PC-3 (cell line): ENCODE measurements at regions not wholly inside any gene's neighbourhood (a gene's known extent, or its start where the extent isn't known, plus 50 kb on each side); places are given as distances from the start of the nearest gene placed in this dataset.

Experiments
- ATAC-seq: fragments of 200-7000 bp; cut with Tn5 transposase; 2 replicates; pipeline ENCODE4 v1.9.1; 2020; ENCODE audit warnings: mild to moderate bottlenecking, moderate library complexity
- BruUV-seq: library from RNA; stranded (reverse); fragments of 400-500 nt; replicated peaks from 2 replicates; lab custom pipeline; 2021; lab: Mats Ljungman, UMichigan
- CTCF ChIA-PET: fragments of 300-600 bp; sonication (Branson Sonifier 250); formaldehyde crosslinking; loops from one replicate; lab custom pipeline; 2022; ENCODE audit warnings: antibody characterized with exemption; lab: Charles Lee
- POLR2A ChIA-PET: fragments of 300-600 bp; sonication (Branson Sonifier 250); formaldehyde crosslinking; loops from one replicate; lab custom pipeline; 2022; ENCODE audit warnings: antibody characterized with exemption; ENCODE audit not compliant: unreplicated experiment; lab: Charles Lee
- DNase-seq: peaks from one replicate; pipeline ENCODE4 v3.0.0-alpha.2; 2015
- H2AFZ ChIP-seq: fragments of 300-600 bp; sonication (generic); 2 replicates; pipeline ENCODE4 v1.6.0; 2016; ENCODE audit warnings: antibody characterized with exemption, low read length
- H3F3A ChIP-seq: fragments of 300-600 bp; sonication (generic); one replicate; pipeline ENCODE4 v1.6.0; 2017; ENCODE audit warnings: antibody characterized with exemption, low read length, control low read depth, mild to moderate bottlenecking; ENCODE audit not compliant: unreplicated experiment
- H3K27ac ChIP-seq: fragments of 300-600 bp; sonication (generic); 2 replicates; pipeline ENCODE4 v1.5.1; 2016; ENCODE audit warnings: mild to moderate bottlenecking, low read length
- H3K27me3 ChIP-seq: fragments of 300-600 bp; sonication (generic); 2 replicates; pipeline ENCODE4 v1.6.1; 2016; ENCODE audit warnings: low read length, mixed read lengths
- H3K36me3 ChIP-seq: fragments of 300-600 bp; sonication (generic); 2 replicates; pipeline ENCODE4 v1.6.1; 2016; ENCODE audit warnings: low read depth, mixed run types, low read length, mixed read lengths
- H3K4me1 ChIP-seq: fragments of 300-600 bp; sonication (generic); 2 replicates; pipeline ENCODE4 v1.5.1; 2016; ENCODE audit warnings: low read length; ENCODE audit not compliant: insufficient read depth
- H3K4me2 ChIP-seq: fragments of 300-600 bp; sonication (generic); 2 replicates; pipeline ENCODE4 v1.6.0; 2016; ENCODE audit warnings: low read length
- H3K4me3 ChIP-seq: fragments of 300-600 bp; sonication (generic); 2 replicates; pipeline ENCODE4 v1.5.1; 2016; ENCODE audit warnings: mild to moderate bottlenecking, low read length, mixed read lengths
- H3K79me2 ChIP-seq: fragments of 300-600 bp; sonication (generic); 2 replicates; pipeline ENCODE4 v1.6.1; 2017; ENCODE audit warnings: low read length, mixed read lengths
- H3K9ac ChIP-seq: fragments of 300-600 bp; sonication (generic); 2 replicates; pipeline ENCODE4 v1.6.0; 2016; ENCODE audit warnings: mild to moderate bottlenecking, low read length
- H3K9me2 ChIP-seq: fragments of 300-600 bp; sonication (generic); replicated peaks from 2 replicates; pipeline ENCODE4 v1.6.1; 2016; ENCODE audit warnings: mixed run types, low read length, mixed read lengths
- H3K9me3 ChIP-seq: fragments of 300-600 bp; sonication (generic); 2 replicates; pipeline ENCODE4 v1.6.1; 2016; ENCODE audit warnings: low read length, mixed read lengths
- H4K20me1 ChIP-seq: fragments of 300-600 bp; sonication (generic); 2 replicates; pipeline ENCODE4 v1.6.1; 2016; ENCODE audit warnings: low read length, mixed read lengths
- EZH2 ChIP-seq: fragments of 300-600 bp; sonication (generic); IDR thresholded peaks from one replicate; pipeline ENCODE4 v1.6.1; 2017; ENCODE audit warnings: antibody characterized with exemption, mild to moderate bottlenecking, low read length; ENCODE audit not compliant: unreplicated experiment
- EZH2phosphoT487 ChIP-seq: fragments of 300-600 bp; sonication (generic); IDR thresholded peaks from 2 replicates; pipeline ENCODE4 v1.6.1; 2018; ENCODE audit warnings: mild to moderate bottlenecking, antibody characterized with exemption, low read length, borderline replicate concordance
- intact Hi-C: fragments of 100-400 bp; cut with micrococcal nuclease; formaldehyde crosslinking; loops from 2 replicates; pipeline ENCODE4 v1.9.0; 2023
- TF ChIP-seq, protein P1 (sequence below): fragments of 300-600 bp; sonication (generic); conservative IDR thresholded peaks from 2 replicates; pipeline ENCODE4 v1.5.1; 2017; ENCODE audit warnings: antibody characterized with exemption, low read depth, mild to moderate bottlenecking, low read length

DNA sequence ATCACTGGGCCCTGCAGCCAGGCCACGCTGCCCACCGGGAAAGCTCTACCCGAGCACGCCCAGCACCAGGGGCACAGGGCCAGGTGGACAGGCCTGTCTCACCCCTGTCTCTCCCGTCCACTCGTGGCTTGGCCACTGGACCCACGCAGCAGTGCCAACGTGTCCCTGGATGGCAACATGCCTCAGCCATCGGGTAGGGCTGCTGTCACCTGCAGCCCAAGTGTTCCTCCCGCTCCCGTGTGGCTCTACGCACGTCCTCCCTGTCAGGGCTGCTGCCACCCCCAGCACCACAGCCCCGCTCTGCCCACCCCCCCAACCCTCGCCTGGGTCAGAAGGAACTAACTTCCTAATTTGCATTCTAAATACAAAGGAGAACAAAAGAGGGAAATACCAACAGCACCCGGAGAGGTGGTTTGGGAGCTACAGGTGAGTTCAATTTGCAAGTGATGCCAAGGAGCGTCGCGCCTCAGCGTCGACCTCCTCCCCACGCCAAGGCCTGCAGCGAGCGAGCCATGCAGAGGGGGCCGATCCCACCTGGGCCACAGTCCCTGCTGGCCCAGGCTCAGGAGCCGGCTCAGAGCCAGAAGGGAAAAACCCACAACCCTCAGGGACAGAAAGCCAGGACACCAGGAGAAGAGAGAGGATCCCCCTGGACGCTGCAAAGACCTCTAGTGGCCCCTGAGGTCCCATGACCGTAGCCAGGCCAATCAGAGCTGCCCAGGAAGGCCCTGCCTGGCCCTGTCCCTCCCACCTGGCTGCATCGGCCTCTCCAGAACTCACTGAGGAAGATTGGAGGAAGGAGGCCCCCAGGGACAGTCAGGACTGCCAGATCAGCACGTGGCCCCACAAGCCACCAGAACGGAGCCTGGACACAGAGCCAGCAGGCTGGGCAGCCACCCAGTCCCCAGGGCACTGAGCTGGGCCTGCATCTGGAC is 128.4 kb upstream of the SPACA7 start:
- Histone ChIP-seq H3K4me3 (no peak overlapping the region), H3K4me1 (no peaks in the 10 kb centered on the region), H3F3A (no peaks in the 10 kb centered on the region), H3K27me3 (peaks cover 68% of the 10 kb centered on the region), H3K36me3 (no peaks in the 10 kb centered on the region), H3K9me2 (no peaks in the 10 kb centered on the region), H2AFZ (no peak overlapping the region), H3K9me3 (no peaks in the 10 kb centered on the region), H3K9ac (no peak overlapping the region), H3K79me2 (no peaks in the 10 kb centered on the region), H3K4me2 (no peak overlapping the region), H3K27ac (no peak overlapping the region), H4K20me1 (no peaks in the 10 kb centered on the region)
- intact Hi-C loops, result no loop called here
- BruUV-seq, result no TSS peak
- ATAC-seq (no peak), DNase-seq (no peak)
- ChIA-PET POLR2A (no interaction called here), CTCF (no interaction called here)
- TF ChIP-seq EZH2 (no peak), EZH2phosphoT487 (no peak)
- TF ChIP-seq, protein P1, sequence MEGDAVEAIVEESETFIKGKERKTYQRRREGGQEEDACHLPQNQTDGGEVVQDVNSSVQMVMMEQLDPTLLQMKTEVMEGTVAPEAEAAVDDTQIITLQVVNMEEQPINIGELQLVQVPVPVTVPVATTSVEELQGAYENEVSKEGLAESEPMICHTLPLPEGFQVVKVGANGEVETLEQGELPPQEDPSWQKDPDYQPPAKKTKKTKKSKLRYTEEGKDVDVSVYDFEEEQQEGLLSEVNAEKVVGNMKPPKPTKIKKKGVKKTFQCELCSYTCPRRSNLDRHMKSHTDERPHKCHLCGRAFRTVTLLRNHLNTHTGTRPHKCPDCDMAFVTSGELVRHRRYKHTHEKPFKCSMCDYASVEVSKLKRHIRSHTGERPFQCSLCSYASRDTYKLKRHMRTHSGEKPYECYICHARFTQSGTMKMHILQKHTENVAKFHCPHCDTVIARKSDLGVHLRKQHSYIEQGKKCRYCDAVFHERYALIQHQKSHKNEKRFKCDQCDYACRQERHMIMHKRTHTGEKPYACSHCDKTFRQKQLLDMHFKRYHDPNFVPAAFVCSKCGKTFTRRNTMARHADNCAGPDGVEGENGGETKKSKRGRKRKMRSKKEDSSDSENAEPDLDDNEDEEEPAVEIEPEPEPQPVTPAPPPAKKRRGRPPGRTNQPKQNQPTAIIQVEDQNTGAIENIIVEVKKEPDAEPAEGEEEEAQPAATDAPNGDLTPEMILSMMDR, result no peak

DNA sequence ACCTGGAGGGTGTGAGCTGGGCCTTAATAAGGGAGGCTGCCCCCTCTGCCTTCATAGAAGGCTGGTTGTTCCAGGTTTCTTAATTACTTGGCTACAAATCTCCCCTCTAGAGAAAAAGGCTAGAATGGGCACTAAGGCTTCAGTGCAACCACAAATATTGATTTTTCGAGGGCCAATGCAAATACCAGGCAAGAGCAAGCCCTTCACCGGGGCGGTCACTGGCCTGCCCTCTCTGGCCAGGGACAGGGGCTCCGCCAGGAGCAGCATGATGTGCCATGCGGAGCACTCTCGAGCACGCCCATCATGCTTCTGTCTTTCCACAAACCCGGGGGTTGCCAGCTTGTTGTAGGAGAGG is 127.8 kb upstream of the SPACA7 start:
- H4K20me1 ChIP-seq, result no peaks in the 10 kb centered on the region
- no TSS peak for BruUV-seq
- no peaks in the 10 kb centered on the region for H3K36me3 ChIP-seq
- POLR2A ChIA-PET, result no interaction called here
- H3F3A ChIP-seq, result no peaks in the 10 kb centered on the region
- no peak overlapping the region for H3K9ac ChIP-seq
- ATAC-seq (no peak), DNase-seq (no peak)
- CTCF ChIA-PET, result no interaction called here
- intact Hi-C loops, result no loop called here
- no peak overlapping the region for H3K27ac ChIP-seq
- no peaks in the 10 kb centered on the region for H3K9me3 ChIP-seq
- TF ChIP-seq EZH2 (no peak), EZH2phosphoT487 (no peak)
- TF ChIP-seq, protein P1, result no peak
- H3K4me3 ChIP-seq, result no peak overlapping the region
- no peak overlapping the region for H3K4me2 ChIP-seq
- H3K4me1 ChIP-seq, result no peaks in the 10 kb centered on the region
- H3K79me2 ChIP-seq, result no peaks in the 10 kb centered on the region
- no peaks in the 10 kb centered on the region for H3K9me2 ChIP-seq
- no peak overlapping the region for H2AFZ ChIP-seq
- peaks cover 68% of the 10 kb centered on the region for H3K27me3 ChIP-seq

DNA sequence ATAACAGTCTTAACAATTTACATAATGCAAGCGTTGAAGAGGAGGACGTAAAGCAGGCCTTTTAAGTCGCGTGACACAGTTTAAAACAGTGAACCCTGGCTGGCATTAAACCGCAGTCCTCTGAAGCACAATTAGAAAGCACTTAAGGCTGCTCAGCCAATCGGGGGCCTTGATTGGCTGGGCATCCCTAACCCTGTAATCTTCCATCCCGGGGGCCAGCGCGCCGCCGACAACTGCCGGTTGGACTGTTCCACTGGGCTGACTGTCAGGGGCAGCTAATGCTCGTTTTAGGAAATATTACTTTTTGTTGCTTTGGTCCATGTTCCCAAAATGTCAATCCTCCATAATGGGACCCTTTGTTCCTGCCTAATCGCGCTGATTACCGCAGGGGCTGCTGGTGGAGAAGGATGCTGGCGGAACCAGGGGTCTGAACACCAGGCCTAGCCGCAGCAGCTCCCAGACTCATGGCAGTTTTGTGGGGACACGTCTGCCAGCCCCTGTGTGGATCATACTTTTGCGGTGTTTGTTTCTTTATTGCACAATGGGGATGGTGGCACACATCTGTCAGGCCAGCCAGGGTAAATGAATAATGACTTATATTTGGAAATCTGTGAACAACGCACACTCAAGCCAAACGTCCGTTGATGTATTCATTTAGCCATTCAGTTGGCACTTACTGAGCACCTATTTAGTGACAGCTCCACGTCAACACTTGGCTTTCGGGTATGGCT is 127.1 kb upstream of the SPACA7 start:
- ChIA-PET POLR2A (no interaction called here), CTCF (no interaction called here)
- no peak overlapping the region for H3K4me3 ChIP-seq
- H3K9me2 ChIP-seq, result no peaks in the 10 kb centered on the region
- H3K79me2 ChIP-seq, result no peaks in the 10 kb centered on the region
- TF ChIP-seq, protein P1, result no peak
- TF ChIP-seq EZH2phosphoT487 (no peak), EZH2 (no peak)
- H3K4me2 ChIP-seq, result no peak overlapping the region
- H4K20me1 ChIP-seq, result no peaks in the 10 kb centered on the region
- H3K36me3 ChIP-seq, result no peaks in the 10 kb centered on the region
- no peak overlapping the region for H2AFZ ChIP-seq
- no peaks in the 10 kb centered on the region for H3K9me3 ChIP-seq
- H3K27ac ChIP-seq, result no peak overlapping the region
- DNase-seq (no peak), ATAC-seq (no peak)
- intact Hi-C loops, result no loop called here
- no peaks in the 10 kb centered on the region for H3F3A ChIP-seq
- H3K27me3 ChIP-seq, result peaks cover 68% of the 10 kb centered on the region
- BruUV-seq, result no TSS peak
- no peaks in the 10 kb centered on the region for H3K4me1 ChIP-seq
- no peak overlapping the region for H3K9ac ChIP-seq
